ENCODE measurements at regions not wholly inside any gene's neighbourhood (a gene's known extent, or its start where the extent isn't known, plus 50 kb on each side); places are given as distances from the start of the nearest gene placed in this dataset.

- no peaks in the 10 kb centered on the region for H3K79me2 ChIP-seq (ENCODE audit: insufficient read depth, low read length)
- no peak overlapping the region for H2AFZ ChIP-seq (ENCODE audit: low read depth, low read length, severe bottlenecking)
- no peaks in the 10 kb centered on the region for H3K9me2 ChIP-seq (replicated peaks; ENCODE audit: insufficient read depth, low read length)
- H3K4me3 ChIP-seq (ENCODE audit: insufficient read depth, low read length, poor library complexity, severe bottlenecking): no peak overlapping the region
- no peak overlapping the region for H3K27ac ChIP-seq (ENCODE audit: low read depth, low read length)
- TF ChIP-seq CTCF (IDR thresholded peaks at IDR 0.05; ENCODE audit: insufficient read depth, low read length, poor library complexity, severe bottlenecking) (no peak), EZH2phosphoT487 (conservative IDR thresholded peaks at IDR 0.05; ENCODE audit: low read length) (no peak)
- H4K20me1 ChIP-seq (ENCODE audit: low read depth, low read length): no peaks in the 10 kb centered on the region
- no peaks in the 10 kb centered on the region for H3K36me3 ChIP-seq (ENCODE audit: low read length)
- H3F3A ChIP-seq (ENCODE audit: insufficient read depth): no peaks in the 10 kb centered on the region
- no peak overlapping the region for H3K9ac ChIP-seq (ENCODE audit: low read length)
- no peaks in the 10 kb centered on the region for H3K27me3 ChIP-seq (ENCODE audit: low read length)
- peaks cover 7% of the 10 kb centered on the region; the same call in 1 of the 2 replicates for H3K9me3 ChIP-seq (ENCODE audit: insufficient read depth, low read length)
- no peak overlapping the region for H3K4me2 ChIP-seq (ENCODE audit: low read depth, low read length, poor library complexity, severe bottlenecking)
Observed at GRCh38 chr20:63112491-63113219, 103.3 kb downstream of the YTHDF1 start.

GRCh38 chr20:63108247-63108646 is 101.5 kb upstream of the BHLHE23 start:
- Histone ChIP-seq H3K4me2 (ENCODE audit: low read depth, low read length, poor library complexity, severe bottlenecking) (no peak overlapping the region), H3K79me2 (ENCODE audit: insufficient read depth, low read length) (no peaks in the 10 kb centered on the region), H3K4me3 (ENCODE audit: insufficient read depth, low read length, poor library complexity, severe bottlenecking) (no peak overlapping the region), H3K9ac (ENCODE audit: low read length) (no peak overlapping the region), H3K36me3 (ENCODE audit: low read length) (no peaks in the 10 kb centered on the region), H4K20me1 (ENCODE audit: low read depth, low read length) (no peaks in the 10 kb centered on the region), H3F3A (ENCODE audit: insufficient read depth) (no peaks in the 10 kb centered on the region), H3K27me3 (ENCODE audit: low read length) (no peaks in the 10 kb centered on the region), H2AFZ (ENCODE audit: low read depth, low read length, severe bottlenecking) (no peak overlapping the region), H3K9me2 (replicated peaks; ENCODE audit: insufficient read depth, low read length) (no peaks in the 10 kb centered on the region), H3K27ac (ENCODE audit: low read depth, low read length) (no peak overlapping the region), H3K9me3 (ENCODE audit: insufficient read depth, low read length) (peaks cover 7% of the 10 kb centered on the region; the same call in 1 of the 2 replicates)
- TF ChIP-seq CTCF (IDR thresholded peaks at IDR 0.05; ENCODE audit: insufficient read depth, low read length, poor library complexity, severe bottlenecking): no peak
- no peak for TF ChIP-seq EZH2phosphoT487 (conservative IDR thresholded peaks at IDR 0.05; ENCODE audit: low read length)

- H3F3A ChIP-seq (ENCODE audit: insufficient read depth): no peaks in the 10 kb centered on the region
- H2AFZ ChIP-seq (ENCODE audit: low read depth, low read length, severe bottlenecking): no peak overlapping the region
- peaks cover 7% of the 10 kb centered on the region; the same call in 1 of the 2 replicates for H3K9me3 ChIP-seq (ENCODE audit: insufficient read depth, low read length)
- no peaks in the 10 kb centered on the region for H3K27me3 ChIP-seq (ENCODE audit: low read length)
- TF ChIP-seq CTCF (IDR thresholded peaks at IDR 0.05; ENCODE audit: insufficient read depth, low read length, poor library complexity, severe bottlenecking) (no peak), EZH2phosphoT487 (conservative IDR thresholded peaks at IDR 0.05; ENCODE audit: low read length) (no peak)
- no peak overlapping the region for H3K4me2 ChIP-seq (ENCODE audit: low read depth, low read length, poor library complexity, severe bottlenecking)
- no peaks in the 10 kb centered on the region for H3K79me2 ChIP-seq (ENCODE audit: insufficient read depth, low read length)
- H3K9me2 ChIP-seq (replicated peaks; ENCODE audit: insufficient read depth, low read length): no peaks in the 10 kb centered on the region
- H3K27ac ChIP-seq (ENCODE audit: low read depth, low read length): no peak overlapping the region
- H3K9ac ChIP-seq (ENCODE audit: low read length): no peak overlapping the region
- no peaks in the 10 kb centered on the region for H3K36me3 ChIP-seq (ENCODE audit: low read length)
- H4K20me1 ChIP-seq (ENCODE audit: low read depth, low read length): no peaks in the 10 kb centered on the region
- no peak overlapping the region for H3K4me3 ChIP-seq (ENCODE audit: insufficient read depth, low read length, poor library complexity, severe bottlenecking)
Observed at GRCh38 chr20:63107449-63108200, 100.9 kb upstream of the BHLHE23 start.
